ENCODE measurements at regions not wholly inside any gene's neighbourhood (a gene's known extent, or its start where the extent isn't known, plus 50 kb on each side); places are given as distances from the start of the nearest gene placed in this dataset.

- ATAC-seq (no peak), DNase-seq (no peak)
- no peaks in the 10 kb centered on the region for H3K27me3 Mint-ChIP-seq
- intact Hi-C loops (cut with micrococcal nuclease): no loop called here
- no peak overlapping the region for H3K27ac Mint-ChIP-seq
- ChIA-PET CTCF (no interaction called here), POLR2A (no interaction called here)
- peaks cover 1% of the 10 kb centered on the region for H3K9me3 Mint-ChIP-seq
- H3K36me3 Mint-ChIP-seq (ENCODE audit: low read depth): no peaks in the 10 kb centered on the region
- no peak for TF ChIP-seq CTCF (IDR thresholded peaks at IDR 0.05)
- H3K4me3 Mint-ChIP-seq: no peak overlapping the region
- H3K4me1 Mint-ChIP-seq (ENCODE audit: low read depth): peaks cover 3% of the 10 kb centered on the region
These were observed 191.1 kb downstream of the PTPRC start for GRCh38 chr1:198829944-198830343.

- no peak for TF ChIP-seq CTCF (IDR thresholded peaks at IDR 0.05)
- intact Hi-C loops (cut with micrococcal nuclease): no loop called here
- Mint-ChIP-seq H3K4me1 (ENCODE audit: low read depth) (peaks cover 3% of the 10 kb centered on the region), H3K27me3 (no peaks in the 10 kb centered on the region), H3K36me3 (ENCODE audit: low read depth) (no peaks in the 10 kb centered on the region), H3K9me3 (peaks cover 1% of the 10 kb centered on the region), H3K27ac (no peak overlapping the region), H3K4me3 (no peak overlapping the region)
- ATAC-seq: no peak
- ChIA-PET CTCF (interaction anchor here (2.3 kb wide), 1 partner anchor 283 kb away, joined by 9 read pairs; no protein-coding TSS in a partner anchor), POLR2A (no interaction called here)
- no peak for DNase-seq
These were observed 191.6 kb downstream of the PTPRC start for GRCh38 chr1:198830412-198830811.

- DNase-seq: no peak
- H3K4me3 Mint-ChIP-seq: no peak overlapping the region
- no peak for ATAC-seq
- H3K9me3 Mint-ChIP-seq: peaks cover 1% of the 10 kb centered on the region
- peaks cover 3% of the 10 kb centered on the region for H3K4me1 Mint-ChIP-seq (ENCODE audit: low read depth)
- POLR2A ChIA-PET: no interaction called here
- no peaks in the 10 kb centered on the region for H3K27me3 Mint-ChIP-seq
- CTCF ChIA-PET: interaction anchor here (1.0 kb wide), 1 partner anchor 279 kb away, joined by 3 read pairs; no protein-coding TSS in a partner anchor
- no peaks in the 10 kb centered on the region for H3K36me3 Mint-ChIP-seq (ENCODE audit: low read depth)
- intact Hi-C loops (cut with micrococcal nuclease): no loop called here
- TF ChIP-seq CTCF (IDR thresholded peaks at IDR 0.05): no peak
- H3K27ac Mint-ChIP-seq: no peak overlapping the region
These were observed 195.1 kb downstream of the PTPRC start for GRCh38 chr1:198833706-198834503.

GRCh38 chr1:198837278-198838021, 198.6 kb downstream of the PTPRC start:
- DNase-seq (no peak), ATAC-seq (no peak)
- Mint-ChIP-seq H3K9me3 (peaks cover 1% of the 10 kb centered on the region), H3K4me3 (no peak overlapping the region), H3K27ac (no peak overlapping the region), H3K36me3 (ENCODE audit: low read depth) (no peaks in the 10 kb centered on the region), H3K4me1 (ENCODE audit: low read depth) (no peaks in the 10 kb centered on the region), H3K27me3 (no peaks in the 10 kb centered on the region)
- no peak for TF ChIP-seq CTCF (IDR thresholded peaks at IDR 0.05)
- CTCF ChIA-PET: interaction anchor here (1.3 kb wide), 1 partner anchor 20 kb away, joined by 3 read pairs; no protein-coding TSS in a partner anchor
- intact Hi-C loops (cut with micrococcal nuclease): no loop called here
- POLR2A ChIA-PET: no interaction called here

GRCh38 chr1:198838022-198838342, 199.1 kb downstream of the PTPRC start:
- peaks cover 1% of the 10 kb centered on the region for H3K9me3 Mint-ChIP-seq
- TF ChIP-seq CTCF (IDR thresholded peaks at IDR 0.05): no peak
- no peak overlapping the region for H3K4me3 Mint-ChIP-seq
- intact Hi-C loops (cut with micrococcal nuclease): no loop called here
- H3K27me3 Mint-ChIP-seq: no peaks in the 10 kb centered on the region
- ChIA-PET POLR2A (no interaction called here), CTCF (interaction anchor here (1.3 kb wide), 1 partner anchor 19 kb away, joined by 3 read pairs; no protein-coding TSS in a partner anchor)
- DNase-seq (no peak), ATAC-seq (no peak)
- H3K36me3 Mint-ChIP-seq (ENCODE audit: low read depth): no peaks in the 10 kb centered on the region
- no peak overlapping the region for H3K27ac Mint-ChIP-seq
- no peaks in the 10 kb centered on the region for H3K4me1 Mint-ChIP-seq (ENCODE audit: low read depth)

Data from activated CD8-positive, alpha-beta T cell treated with anti-CD3 and anti-CD28 coated beads for 36 hours (primary cell).